ENCODE measurements at regions not wholly inside any gene's neighbourhood (a gene's known extent, or its start where the extent isn't known, plus 50 kb on each side); places are given as distances from the start of the nearest gene placed in this dataset.

GRCh38 chr20:3315136-3315535, 76.1 kb upstream of the SLC4A11 start:
- intact Hi-C loops (cut with micrococcal nuclease) = no loop called here
- DNase-seq (no peak), ATAC-seq (no peak)
- no peaks in the 10 kb centered on the region for H3K4me1 ChIP-seq (ENCODE audit: control insufficient read depth, insufficient read depth, low read length)
- H3K36me3 Mint-ChIP-seq = no peaks in the 10 kb centered on the region
- H3K27me3 Mint-ChIP-seq (ENCODE audit: low read depth in 2 of 2) = peaks cover under 1 to 7% of the 10 kb centered on the region in 2 donors
- WGBS (ENCODE audit: insufficient coverage) = 91% methylated on average over 2 of the region's 2 CpGs
- no peak overlapping the region for H3K4me3 ChIP-seq (ENCODE audit: low read length)
- H3K9me3 Mint-ChIP-seq = no peaks in the 10 kb centered on the region
- peaks cover 4% of the 10 kb centered on the region for H3K36me3 ChIP-seq (ENCODE audit: control insufficient read depth, insufficient read depth, low read length)
- no peak for TF ChIP-seq CTCF (IDR thresholded peaks at IDR 0.05)
- H3K27ac Mint-ChIP-seq = no peak overlapping the region
- no peak overlapping the region for H3K4me3 Mint-ChIP-seq
- H3K27me3 ChIP-seq (ENCODE audit: control insufficient read depth, insufficient read depth, low read length) = no peaks in the 10 kb centered on the region
- H3K4me1 Mint-ChIP-seq = no peaks in the 10 kb centered on the region
- no peak overlapping the region for H3K27ac ChIP-seq (ENCODE audit: low read length)
- H3K9me3 ChIP-seq (ENCODE audit: control insufficient read depth, insufficient read depth, low read length) = no peaks in the 10 kb centered on the region

DNA sequence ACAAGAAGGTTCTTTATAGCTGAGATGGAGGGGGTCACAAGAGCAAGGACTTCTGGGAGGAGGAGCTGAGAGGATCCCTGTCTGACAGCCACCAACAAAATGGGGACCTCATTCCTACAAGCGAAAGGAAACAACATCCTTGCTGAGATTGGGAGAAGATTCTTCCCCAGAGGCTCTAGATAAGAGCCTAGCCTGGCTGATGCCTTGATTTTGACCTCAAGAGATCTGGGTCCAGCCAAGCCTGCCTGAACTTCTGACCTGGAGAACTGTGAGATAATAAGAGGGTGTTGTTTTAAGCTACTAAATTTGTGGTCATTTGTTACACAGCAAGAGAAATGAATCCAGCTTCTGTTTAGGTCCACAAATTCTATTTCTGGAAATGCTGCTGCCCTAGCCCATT, 75.4 kb upstream of the SLC4A11 start:
- no peak overlapping the region for H3K4me3 Mint-ChIP-seq
- 100% methylated on average over 1 of the region's 1 CpG for WGBS (ENCODE audit: insufficient coverage)
- no peak for TF ChIP-seq CTCF (IDR thresholded peaks at IDR 0.05)
- ATAC-seq (no peak), DNase-seq (no peak)
- intact Hi-C loops (cut with micrococcal nuclease) = no loop called here
- no peak overlapping the region for H3K27ac ChIP-seq (ENCODE audit: low read length)
- no peak overlapping the region for H3K4me3 ChIP-seq (ENCODE audit: low read length)
- no peaks in the 10 kb centered on the region for H3K9me3 Mint-ChIP-seq
- peaks cover 4% of the 10 kb centered on the region for H3K36me3 ChIP-seq (ENCODE audit: control insufficient read depth, insufficient read depth, low read length)
- no peaks in the 10 kb centered on the region for H3K27me3 ChIP-seq (ENCODE audit: control insufficient read depth, insufficient read depth, low read length)
- H3K27me3 Mint-ChIP-seq (ENCODE audit: low read depth in 2 of 2) = peaks cover 3 to 7% of the 10 kb centered on the region in 2 donors
- H3K27ac Mint-ChIP-seq = no peak overlapping the region
- H3K36me3 Mint-ChIP-seq = no peaks in the 10 kb centered on the region
- H3K4me1 ChIP-seq (ENCODE audit: control insufficient read depth, insufficient read depth, low read length) = no peaks in the 10 kb centered on the region
- no peaks in the 10 kb centered on the region for H3K9me3 ChIP-seq (ENCODE audit: control insufficient read depth, insufficient read depth, low read length)
- H3K4me1 Mint-ChIP-seq = no peaks in the 10 kb centered on the region

DNA sequence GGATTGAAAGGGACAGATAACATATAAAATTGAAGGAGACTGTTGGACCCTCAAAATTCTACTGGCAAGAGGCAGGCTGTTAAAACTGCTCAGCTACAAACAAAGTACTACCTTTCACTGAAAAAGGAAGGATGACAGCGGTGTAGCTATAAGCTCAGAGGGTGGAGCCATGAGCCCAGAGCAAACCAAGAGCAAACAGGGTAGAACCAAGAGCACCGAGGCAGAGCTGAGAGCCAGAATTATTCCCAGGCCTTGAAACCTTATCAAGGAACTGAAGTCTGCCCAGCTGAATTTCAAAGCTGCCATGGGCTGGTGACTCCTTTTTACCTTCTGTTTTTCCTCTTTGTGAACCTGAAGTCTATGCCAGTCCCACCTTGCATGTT, 74.7 kb upstream of the SLC4A11 start:
- Histone ChIP-seq H3K27ac (ENCODE audit: low read length) (no peak overlapping the region), H3K36me3 (ENCODE audit: control insufficient read depth, insufficient read depth, low read length) (peaks cover 4% of the 10 kb centered on the region), H3K9me3 (ENCODE audit: control insufficient read depth, insufficient read depth, low read length) (no peaks in the 10 kb centered on the region), H3K27me3 (ENCODE audit: control insufficient read depth, insufficient read depth, low read length) (no peaks in the 10 kb centered on the region), H3K4me1 (ENCODE audit: control insufficient read depth, insufficient read depth, low read length) (no peaks in the 10 kb centered on the region), H3K4me3 (ENCODE audit: low read length) (no peak overlapping the region)
- 38% methylated on average over 2 of the region's 2 CpGs for WGBS (ENCODE audit: insufficient coverage)
- Mint-ChIP-seq H3K27me3 (ENCODE audit: low read depth in 2 of 2) (peaks cover 3 to 7% of the 10 kb centered on the region in 2 donors), H3K27ac (no peak overlapping the region), H3K9me3 (no peaks in the 10 kb centered on the region), H3K4me1 (no peaks in the 10 kb centered on the region), H3K4me3 (no peak overlapping the region), H3K36me3 (no peaks in the 10 kb centered on the region)
- no peak for TF ChIP-seq CTCF (IDR thresholded peaks at IDR 0.05)
- ATAC-seq = no peak
- intact Hi-C loops (cut with micrococcal nuclease) = no loop called here
- DNase-seq = no peak

- H3K9me3 Mint-ChIP-seq = no peaks in the 10 kb centered on the region
- DNase-seq (no peak), ATAC-seq (no peak)
- Histone ChIP-seq H3K4me3 (ENCODE audit: low read length) (no peak overlapping the region), H3K27ac (ENCODE audit: low read length) (no peak overlapping the region), H3K9me3 (ENCODE audit: control insufficient read depth, insufficient read depth, low read length) (no peaks in the 10 kb centered on the region), H3K27me3 (ENCODE audit: control insufficient read depth, insufficient read depth, low read length) (no peaks in the 10 kb centered on the region), H3K36me3 (ENCODE audit: control insufficient read depth, insufficient read depth, low read length) (peaks cover 4% of the 10 kb centered on the region), H3K4me1 (ENCODE audit: control insufficient read depth, insufficient read depth, low read length) (no peaks in the 10 kb centered on the region)
- no peak overlapping the region for H3K4me3 Mint-ChIP-seq
- no peak for TF ChIP-seq CTCF (IDR thresholded peaks at IDR 0.05)
- WGBS (ENCODE audit: insufficient coverage) = 55% methylated on average over 1 of the region's 2 CpGs
- H3K27ac Mint-ChIP-seq = no peak overlapping the region
- peaks cover 3 to 7% of the 10 kb centered on the region in 2 donors for H3K27me3 Mint-ChIP-seq (ENCODE audit: low read depth in 2 of 2)
- H3K36me3 Mint-ChIP-seq = no peaks in the 10 kb centered on the region
- H3K4me1 Mint-ChIP-seq = no peaks in the 10 kb centered on the region
- intact Hi-C loops (cut with micrococcal nuclease) = no loop called here
These were observed 74.1 kb upstream of the SLC4A11 start for GRCh38 chr20:3312940-3313682.

Data from natural killer cell (primary cell).